ENCODE measurements at regions not wholly inside any gene's neighbourhood (a gene's known extent, or its start where the extent isn't known, plus 50 kb on each side); places are given as distances from the start of the nearest gene placed in this dataset.

GRCh38 chr11:131191606-131192005, 178.8 kb upstream of the NTM start:
- H3K4me1 Mint-ChIP-seq (ENCODE audit: low read depth) = peaks cover 2% of the 10 kb centered on the region
- H3K36me3 Mint-ChIP-seq (ENCODE audit: insufficient read depth) = no peaks in the 10 kb centered on the region
- H3K9me3 Mint-ChIP-seq (ENCODE audit: low read depth) = no peaks in the 10 kb centered on the region
- H3K27ac Mint-ChIP-seq = no peak overlapping the region
- no peak overlapping the region for H3K4me3 Mint-ChIP-seq (ENCODE audit: low read depth)
- DNase-seq (ENCODE audit: low spot score, unreplicated experiment) = no peak
- no peak for TF ChIP-seq CTCF (IDR thresholded peaks at IDR 0.05; ENCODE audit: unreplicated experiment)
- peaks cover 31% of the 10 kb centered on the region for H3K27me3 Mint-ChIP-seq

GRCh38 chr11:131192628-131193027, 177.8 kb upstream of the NTM start:
- Mint-ChIP-seq H3K27me3 (peaks cover 30% of the 10 kb centered on the region), H3K4me3 (ENCODE audit: low read depth) (no peak overlapping the region), H3K27ac (no peak overlapping the region), H3K4me1 (ENCODE audit: low read depth) (no peaks in the 10 kb centered on the region), H3K36me3 (ENCODE audit: insufficient read depth) (no peaks in the 10 kb centered on the region), H3K9me3 (ENCODE audit: low read depth) (no peaks in the 10 kb centered on the region)
- DNase-seq (ENCODE audit: low spot score, unreplicated experiment) = no peak
- TF ChIP-seq CTCF (IDR thresholded peaks at IDR 0.05; ENCODE audit: unreplicated experiment) = no peak

- H3K27ac Mint-ChIP-seq = no peak overlapping the region
- no peak overlapping the region for H3K4me3 Mint-ChIP-seq (ENCODE audit: low read depth)
- no peaks in the 10 kb centered on the region for H3K36me3 Mint-ChIP-seq (ENCODE audit: insufficient read depth)
- no peak for DNase-seq (ENCODE audit: low spot score, unreplicated experiment)
- no peak for TF ChIP-seq CTCF (IDR thresholded peaks at IDR 0.05; ENCODE audit: unreplicated experiment)
- no peaks in the 10 kb centered on the region for H3K4me1 Mint-ChIP-seq (ENCODE audit: low read depth)
- peaks cover 32% of the 10 kb centered on the region for H3K27me3 Mint-ChIP-seq
- no peaks in the 10 kb centered on the region for H3K9me3 Mint-ChIP-seq (ENCODE audit: low read depth)
These were observed 177.3 kb upstream of the NTM start for GRCh38 chr11:131193031-131193501.

- no peaks in the 10 kb centered on the region for H3K4me1 Mint-ChIP-seq (ENCODE audit: low read depth)
- no peaks in the 10 kb centered on the region for H3K9me3 Mint-ChIP-seq (ENCODE audit: low read depth)
- no peak for TF ChIP-seq CTCF (IDR thresholded peaks at IDR 0.05; ENCODE audit: unreplicated experiment)
- H3K27ac Mint-ChIP-seq = no peak overlapping the region
- H3K4me3 Mint-ChIP-seq (ENCODE audit: low read depth) = no peak overlapping the region
- H3K36me3 Mint-ChIP-seq (ENCODE audit: insufficient read depth) = no peaks in the 10 kb centered on the region
- H3K27me3 Mint-ChIP-seq = peaks cover 36% of the 10 kb centered on the region
- DNase-seq (ENCODE audit: low spot score, unreplicated experiment) = no peak
These were observed 175.7 kb upstream of the NTM start for GRCh38 chr11:131194726-131195125.

- Mint-ChIP-seq H3K36me3 (ENCODE audit: insufficient read depth) (no peaks in the 10 kb centered on the region), H3K27me3 (peaks cover 36% of the 10 kb centered on the region), H3K4me3 (ENCODE audit: low read depth) (no peak overlapping the region), H3K9me3 (ENCODE audit: low read depth) (no peaks in the 10 kb centered on the region), H3K4me1 (ENCODE audit: low read depth) (no peaks in the 10 kb centered on the region), H3K27ac (no peak overlapping the region)
- no peak for DNase-seq (ENCODE audit: low spot score, unreplicated experiment)
- no peak for TF ChIP-seq CTCF (IDR thresholded peaks at IDR 0.05; ENCODE audit: unreplicated experiment)
These were observed 174.5 kb upstream of the NTM start for GRCh38 chr11:131195661-131196517.

Data from progenitor cell of endocrine pancreas (in vitro differentiated cells).